ENCODE measurements at regions not wholly inside any gene's neighbourhood (a gene's known extent, or its start where the extent isn't known, plus 50 kb on each side); places are given as distances from the start of the nearest gene placed in this dataset.

DNA sequence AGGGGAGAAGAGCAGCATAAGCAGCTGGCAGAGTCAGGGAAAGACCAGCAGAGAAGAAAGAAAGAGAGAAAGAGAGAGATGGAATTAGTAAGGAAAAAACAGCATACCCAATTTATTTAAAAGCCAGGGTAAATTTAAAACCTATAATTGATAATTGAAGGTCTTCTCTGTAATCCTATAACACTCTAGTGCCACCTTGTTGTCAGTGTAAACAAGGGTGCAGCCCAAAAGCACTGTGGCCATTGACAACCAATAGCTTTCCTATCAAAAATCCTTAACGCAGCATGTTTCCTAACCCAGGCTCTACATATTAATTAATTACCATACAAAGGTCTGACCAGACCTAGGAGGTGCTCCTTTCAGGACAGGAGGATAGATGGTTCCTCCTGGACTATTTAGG lies 447.2 kb upstream of the HSFY2 start:
- TF ChIP-seq, protein P1, sequence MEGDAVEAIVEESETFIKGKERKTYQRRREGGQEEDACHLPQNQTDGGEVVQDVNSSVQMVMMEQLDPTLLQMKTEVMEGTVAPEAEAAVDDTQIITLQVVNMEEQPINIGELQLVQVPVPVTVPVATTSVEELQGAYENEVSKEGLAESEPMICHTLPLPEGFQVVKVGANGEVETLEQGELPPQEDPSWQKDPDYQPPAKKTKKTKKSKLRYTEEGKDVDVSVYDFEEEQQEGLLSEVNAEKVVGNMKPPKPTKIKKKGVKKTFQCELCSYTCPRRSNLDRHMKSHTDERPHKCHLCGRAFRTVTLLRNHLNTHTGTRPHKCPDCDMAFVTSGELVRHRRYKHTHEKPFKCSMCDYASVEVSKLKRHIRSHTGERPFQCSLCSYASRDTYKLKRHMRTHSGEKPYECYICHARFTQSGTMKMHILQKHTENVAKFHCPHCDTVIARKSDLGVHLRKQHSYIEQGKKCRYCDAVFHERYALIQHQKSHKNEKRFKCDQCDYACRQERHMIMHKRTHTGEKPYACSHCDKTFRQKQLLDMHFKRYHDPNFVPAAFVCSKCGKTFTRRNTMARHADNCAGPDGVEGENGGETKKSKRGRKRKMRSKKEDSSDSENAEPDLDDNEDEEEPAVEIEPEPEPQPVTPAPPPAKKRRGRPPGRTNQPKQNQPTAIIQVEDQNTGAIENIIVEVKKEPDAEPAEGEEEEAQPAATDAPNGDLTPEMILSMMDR (IDR thresholded peaks at IDR 0.05; ENCODE audit: extremely low read depth, missing control alignments), result no peak
- no peak for DNase-seq (ENCODE audit: low spot score)

DNA sequence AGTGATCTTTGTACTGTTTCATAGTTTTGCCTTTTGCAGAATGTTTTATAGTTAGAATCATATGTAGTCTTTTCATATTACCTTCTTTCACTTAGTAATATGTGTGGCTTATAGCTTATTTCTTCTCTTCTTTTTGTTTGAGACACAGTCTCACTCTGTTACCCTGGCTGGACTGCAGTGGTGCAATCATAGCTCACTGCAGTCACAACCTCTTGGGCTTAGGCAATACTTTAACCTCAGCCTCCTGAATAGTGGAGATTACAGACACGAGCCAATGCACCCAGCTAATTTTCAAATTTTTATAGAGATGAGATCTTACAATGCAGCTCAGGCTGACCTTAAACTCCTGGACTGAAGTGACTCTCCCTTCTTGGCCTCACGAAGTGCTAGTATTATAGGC lies 435.4 kb upstream of the HSFY2 start:
- no peak for DNase-seq (ENCODE audit: low spot score)
- TF ChIP-seq, protein P1 (IDR thresholded peaks at IDR 0.05; ENCODE audit: extremely low read depth, missing control alignments), result no peak

DNA sequence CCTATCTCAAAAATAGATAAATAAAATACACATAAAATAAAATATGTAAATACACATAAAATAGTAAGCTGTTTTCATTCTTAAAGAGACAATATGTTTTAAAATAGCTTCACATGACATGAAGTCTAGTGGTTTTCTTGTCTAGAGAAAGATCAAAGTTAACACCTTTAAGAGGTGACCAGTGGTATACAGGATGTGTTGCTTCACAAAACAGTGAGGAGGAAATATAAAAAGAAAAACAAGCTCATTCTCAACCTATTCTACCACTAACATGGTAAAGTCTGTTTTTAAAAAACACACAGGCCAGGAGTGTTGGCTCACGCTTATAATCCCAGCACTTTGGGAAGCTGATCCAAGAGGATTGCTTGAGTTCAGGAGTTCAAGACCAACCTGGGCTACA lies 433.5 kb upstream of the HSFY2 start:
- no peak for DNase-seq (ENCODE audit: low spot score)
- TF ChIP-seq, protein P1 (IDR thresholded peaks at IDR 0.05; ENCODE audit: extremely low read depth, missing control alignments), result no peak

DNA sequence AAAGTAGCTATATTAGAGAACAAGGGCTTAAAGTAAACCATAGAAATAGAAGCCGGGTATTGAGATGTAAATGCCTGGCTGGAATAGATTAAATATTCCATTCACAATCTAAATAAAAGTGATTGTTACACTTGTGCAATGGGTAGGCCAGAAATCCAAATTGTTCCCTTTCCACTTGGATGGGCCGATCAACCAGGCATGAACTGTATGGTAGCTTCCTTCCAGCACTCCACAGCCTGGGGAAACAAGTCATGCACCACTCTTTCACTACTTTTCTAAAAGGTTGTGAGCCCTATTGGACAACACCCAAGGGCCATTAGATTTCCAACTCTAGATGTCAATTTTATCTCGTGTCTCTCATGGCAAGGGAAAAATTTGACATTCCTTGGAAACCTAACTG lies 407.3 kb upstream of the HSFY2 start:
- TF ChIP-seq, protein P1 (IDR thresholded peaks at IDR 0.05; ENCODE audit: extremely low read depth, missing control alignments), result no peak
- DNase-seq (ENCODE audit: low spot score), result no peak

DNA sequence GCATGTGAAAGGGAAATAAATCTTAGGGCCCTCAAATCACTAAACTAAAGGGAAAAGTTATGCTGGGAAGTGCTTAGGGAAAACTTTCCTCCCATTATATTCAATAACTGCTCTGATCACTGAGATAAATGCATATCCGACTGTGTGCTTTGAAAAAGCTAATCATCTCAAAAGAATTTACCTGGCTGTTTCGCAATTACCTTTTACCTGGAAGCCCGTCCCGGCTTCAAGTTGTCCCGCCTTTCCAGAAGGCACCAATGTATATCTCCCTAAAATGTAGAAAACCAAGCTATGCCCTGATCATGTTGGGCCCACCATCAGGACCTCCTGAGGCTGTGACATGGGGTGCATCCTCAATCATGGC lies 394.6 kb upstream of the HSFY2 start:
- TF ChIP-seq, protein P1 (IDR thresholded peaks at IDR 0.05; ENCODE audit: extremely low read depth, missing control alignments), result no peak
- DNase-seq (ENCODE audit: low spot score), result no peak

DNA sequence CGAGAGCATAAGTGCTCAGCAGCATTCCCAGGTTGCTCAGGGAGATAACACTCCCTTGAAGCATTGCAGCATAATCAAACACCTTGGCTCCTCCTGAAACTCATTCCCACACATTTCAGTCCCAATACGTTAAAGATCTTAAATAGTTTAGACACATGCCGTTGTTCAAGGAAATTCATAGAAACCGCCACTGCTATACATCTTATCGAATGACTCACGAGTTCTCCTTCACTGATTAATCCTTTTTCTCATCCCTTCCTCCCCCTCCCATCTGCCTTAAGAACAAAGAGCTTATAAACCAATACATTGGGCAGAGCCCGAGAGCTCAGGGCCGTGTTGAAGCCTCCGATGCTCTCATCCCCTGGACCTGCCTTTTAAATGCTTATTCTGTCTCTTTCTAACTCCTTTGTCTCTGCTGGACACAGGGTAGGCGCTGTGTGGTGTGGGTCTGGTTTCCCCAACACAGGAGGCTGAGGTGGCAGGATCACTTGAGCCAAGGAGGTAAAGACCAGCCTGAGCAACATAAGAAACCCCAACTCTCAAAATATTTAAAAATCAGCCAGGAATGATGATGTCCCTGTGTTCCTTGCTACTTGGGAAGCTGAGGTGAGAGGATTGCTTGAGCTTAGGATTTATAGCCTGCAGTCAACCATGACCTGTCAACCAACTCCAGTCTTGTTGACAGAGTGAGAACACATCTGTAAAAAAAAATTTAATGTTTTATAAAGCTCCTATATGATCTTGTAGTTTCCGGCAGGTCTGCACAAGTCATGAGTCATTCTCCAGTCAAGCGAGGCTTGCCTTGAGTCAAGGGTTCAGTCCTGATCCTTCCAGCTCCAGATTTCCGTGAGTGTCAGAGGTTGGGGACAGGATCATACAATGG lies 394.0 kb upstream of the HSFY2 start:
- TF ChIP-seq, protein P1 (IDR thresholded peaks at IDR 0.05; ENCODE audit: extremely low read depth, missing control alignments), result no peak
- DNase-seq (ENCODE audit: low spot score), result no peak

DNA sequence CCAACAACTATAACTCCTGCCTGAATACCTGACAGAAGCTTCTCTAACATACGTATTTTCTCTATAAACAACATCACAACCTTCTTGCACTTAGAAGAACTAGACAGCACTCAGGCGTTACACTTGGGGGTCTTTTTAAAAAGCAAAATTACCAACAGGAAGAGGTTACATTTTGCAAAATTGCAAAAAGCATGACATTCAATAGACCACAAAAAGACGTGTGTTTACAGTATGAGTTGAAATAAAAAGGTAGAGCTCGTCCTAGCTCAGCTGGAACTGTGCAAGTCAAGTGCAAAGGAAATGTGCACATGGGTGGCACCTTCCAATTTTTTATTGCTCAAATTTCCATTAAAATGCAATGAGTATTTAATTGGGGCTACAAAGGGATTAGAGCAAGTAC lies 375.2 kb upstream of the HSFY2 start:
- TF ChIP-seq, protein P1 (IDR thresholded peaks at IDR 0.05; ENCODE audit: extremely low read depth, missing control alignments), result no peak
- DNase-seq (ENCODE audit: low spot score), result no peak

Data from GM20000 (cell line).